ENCODE measurements at regions not wholly inside any gene's neighbourhood (a gene's known extent, or its start where the extent isn't known, plus 50 kb on each side); places are given as distances from the start of the nearest gene placed in this dataset.

GRCh38 chr12:73072214-73072613 is 800.0 kb downstream of the TRHDE start:
- H3K4me3 ChIP-seq (ENCODE audit: low read depth, low read length) = no peak overlapping the region
- no peaks in the 10 kb centered on the region for H3K9me3 ChIP-seq (ENCODE audit: control insufficient read depth, low read length)
- no peak overlapping the region for H2AFZ ChIP-seq
- H3K9ac ChIP-seq = no peak overlapping the region
- no peaks in the 10 kb centered on the region for H3K36me3 ChIP-seq (ENCODE audit: control insufficient read depth, insufficient read depth, low read length)
- H3K4me2 ChIP-seq (ENCODE audit: low read length) = no peak overlapping the region
- H3K4me1 ChIP-seq = no peaks in the 10 kb centered on the region
- no peak for TF ChIP-seq CTCF (IDR thresholded peaks at IDR 0.05)
- H3K27ac ChIP-seq = no peak overlapping the region
- no peaks in the 10 kb centered on the region for H3K27me3 ChIP-seq (ENCODE audit: control insufficient read depth, insufficient read depth, low read length)
- no peaks in the 10 kb centered on the region for H3K79me2 ChIP-seq

GRCh38 chr12:73076760-73077159 is 804.6 kb downstream of the TRHDE start:
- Histone ChIP-seq H3K27ac (no peak overlapping the region), H3K36me3 (ENCODE audit: control insufficient read depth, insufficient read depth, low read length) (no peaks in the 10 kb centered on the region), H3K4me3 (ENCODE audit: low read depth, low read length) (no peak overlapping the region), H3K4me2 (ENCODE audit: low read length) (no peak overlapping the region), H2AFZ (no peak overlapping the region), H3K27me3 (ENCODE audit: control insufficient read depth, insufficient read depth, low read length) (no peaks in the 10 kb centered on the region), H3K4me1 (no peaks in the 10 kb centered on the region), H3K9ac (no peak overlapping the region), H3K9me3 (ENCODE audit: control insufficient read depth, low read length) (no peaks in the 10 kb centered on the region), H3K79me2 (no peaks in the 10 kb centered on the region)
- TF ChIP-seq CTCF (IDR thresholded peaks at IDR 0.05) = no peak

GRCh38 chr12:73083736-73084135 is 811.6 kb downstream of the TRHDE start:
- no peak overlapping the region for H3K9ac ChIP-seq

GRCh38 chr12:73106296-73106695 is 834.1 kb downstream of the TRHDE start:
- no peak overlapping the region for H2AFZ ChIP-seq
- H3K4me3 ChIP-seq (ENCODE audit: low read depth, low read length) = no peak overlapping the region
- H3K27ac ChIP-seq = no peak overlapping the region
- H3K4me1 ChIP-seq = no peaks in the 10 kb centered on the region
- no peaks in the 10 kb centered on the region for H3K79me2 ChIP-seq
- H3K36me3 ChIP-seq (ENCODE audit: control insufficient read depth, insufficient read depth, low read length) = no peaks in the 10 kb centered on the region
- H3K9ac ChIP-seq = no peak overlapping the region
- H3K9me3 ChIP-seq (ENCODE audit: control insufficient read depth, low read length) = no peaks in the 10 kb centered on the region
- H3K27me3 ChIP-seq (ENCODE audit: control insufficient read depth, insufficient read depth, low read length) = no peaks in the 10 kb centered on the region
- no peak overlapping the region for H3K4me2 ChIP-seq (ENCODE audit: low read length)
- TF ChIP-seq CTCF (IDR thresholded peaks at IDR 0.05) = no peak

More at GRCh38 chr12:73083736-73084135, 811.6 kb downstream of the TRHDE start:
- no peak overlapping the region for H2AFZ ChIP-seq
- no peaks in the 10 kb centered on the region for H3K36me3 ChIP-seq (ENCODE audit: control insufficient read depth, insufficient read depth, low read length)
- H3K4me2 ChIP-seq (ENCODE audit: low read length) = no peak overlapping the region
- no peaks in the 10 kb centered on the region for H3K9me3 ChIP-seq (ENCODE audit: control insufficient read depth, low read length)
- no peaks in the 10 kb centered on the region for H3K79me2 ChIP-seq
- H3K4me3 ChIP-seq (ENCODE audit: low read depth, low read length) = no peak overlapping the region
- no peaks in the 10 kb centered on the region for H3K4me1 ChIP-seq
- no peak for TF ChIP-seq CTCF (IDR thresholded peaks at IDR 0.05)
- H3K27ac ChIP-seq = no peak overlapping the region
- H3K27me3 ChIP-seq (ENCODE audit: control insufficient read depth, insufficient read depth, low read length) = no peaks in the 10 kb centered on the region

GRCh38 chr12:73106896-73107295 is 834.7 kb downstream of the TRHDE start:
- no peak overlapping the region for H3K4me3 ChIP-seq (ENCODE audit: low read depth, low read length)
- no peak overlapping the region for H3K4me2 ChIP-seq (ENCODE audit: low read length)
- H3K27me3 ChIP-seq (ENCODE audit: control insufficient read depth, insufficient read depth, low read length) = no peaks in the 10 kb centered on the region
- no peak for TF ChIP-seq CTCF (IDR thresholded peaks at IDR 0.05)
- H3K9me3 ChIP-seq (ENCODE audit: control insufficient read depth, low read length) = no peaks in the 10 kb centered on the region
- no peaks in the 10 kb centered on the region for H3K4me1 ChIP-seq
- H3K9ac ChIP-seq = no peak overlapping the region
- H3K79me2 ChIP-seq = no peaks in the 10 kb centered on the region
- no peak overlapping the region for H3K27ac ChIP-seq
- no peak overlapping the region for H2AFZ ChIP-seq
- no peaks in the 10 kb centered on the region for H3K36me3 ChIP-seq (ENCODE audit: control insufficient read depth, insufficient read depth, low read length)
